Mesenteric fat pad (tissue), 1 donor: ENCODE measurements at regions not wholly inside any gene's neighbourhood (a gene's known extent, or its start where the extent isn't known, plus 50 kb on each side); places are given as distances from the start of the nearest gene placed in this dataset.

Source experiments
- DNase-seq: peaks from one replicate; pipeline ENCODE4 v3.0.0-alpha.2; 2020; ENCODE audit warnings: low spot score
- donor health status: DM: yes; HTN: yes; CAD: no.

DNA sequence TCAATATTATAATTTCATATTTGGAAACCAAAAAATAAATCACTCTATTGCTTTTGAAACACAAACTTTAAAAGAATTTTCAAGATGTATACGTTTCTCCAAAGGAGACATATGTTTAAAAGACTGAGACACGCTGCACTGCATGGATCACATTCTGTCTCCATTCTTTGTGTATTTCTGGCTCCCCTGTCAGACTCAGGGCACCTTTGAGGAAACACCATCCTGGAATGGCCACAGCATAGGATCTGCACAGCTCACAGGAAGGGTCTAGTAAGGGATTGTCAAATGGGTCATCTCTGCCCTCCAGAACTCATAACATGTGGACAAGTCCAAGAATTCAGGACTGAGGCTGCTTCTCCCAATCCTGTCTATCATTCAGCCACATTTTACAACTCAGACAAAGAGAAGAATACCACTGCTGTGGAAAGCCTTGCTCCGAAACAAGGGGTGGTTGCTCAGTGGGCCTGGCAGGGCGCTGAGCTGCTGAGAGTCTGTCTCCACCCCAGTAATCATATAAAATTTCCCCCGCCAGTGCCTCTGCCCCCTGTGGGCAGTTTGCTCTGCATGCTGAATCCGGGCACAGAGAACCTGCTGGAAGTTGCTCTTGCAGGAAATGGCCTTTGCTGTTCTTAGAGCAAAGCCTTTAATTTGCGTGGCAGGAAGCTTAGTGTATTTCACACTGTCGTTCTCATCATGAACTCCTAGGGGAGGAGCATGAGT is 85.3 kb upstream of the KLHL29 start:
- no peak for DNase-seq

DNA sequence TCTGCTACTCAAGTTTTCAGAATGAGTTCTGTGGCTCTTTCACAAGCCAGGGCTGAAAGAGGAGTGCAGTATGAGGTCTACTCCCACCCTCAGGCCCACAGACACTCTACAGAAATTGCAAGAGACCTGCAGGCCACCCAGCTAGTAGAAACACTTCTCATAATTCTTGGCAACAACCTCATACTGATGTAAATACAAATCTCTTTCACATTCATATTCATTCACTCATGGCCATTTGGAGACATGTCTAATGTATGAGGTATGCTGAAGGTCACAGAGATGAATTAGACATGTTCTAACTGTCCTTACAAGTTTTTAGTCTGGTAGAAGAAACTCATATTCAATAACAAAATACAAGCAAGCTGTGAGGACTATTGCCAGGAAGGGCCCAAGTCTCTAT is 83.8 kb upstream of the KLHL29 start:
- no peak for DNase-seq

DNA sequence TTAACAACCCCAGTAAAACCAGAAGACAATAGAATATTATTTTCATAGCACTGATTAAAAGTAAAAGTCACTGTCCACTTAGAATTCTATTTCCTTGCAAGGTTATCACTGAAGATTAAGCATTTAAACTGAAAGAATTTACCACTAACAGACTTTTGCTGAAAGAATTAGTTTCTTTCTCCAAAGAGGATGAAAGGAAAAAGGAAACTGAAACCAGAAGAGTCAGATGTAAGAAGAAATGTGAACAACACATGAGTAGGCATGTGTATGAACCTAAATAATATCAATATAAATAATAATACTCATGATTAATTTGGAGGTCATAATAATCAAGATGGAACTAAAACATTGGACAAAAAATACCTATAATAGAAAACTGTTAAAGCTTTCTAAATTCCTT is 82.4 kb upstream of the KLHL29 start:
- DNase-seq = no peak

- no peak for DNase-seq
Measured at GRCh38 chr2:23306401-23306800, 78.6 kb upstream of the KLHL29 start.

GRCh38 chr2:23311186-23311585 is 73.8 kb upstream of the KLHL29 start:
- DNase-seq = no peak

DNA sequence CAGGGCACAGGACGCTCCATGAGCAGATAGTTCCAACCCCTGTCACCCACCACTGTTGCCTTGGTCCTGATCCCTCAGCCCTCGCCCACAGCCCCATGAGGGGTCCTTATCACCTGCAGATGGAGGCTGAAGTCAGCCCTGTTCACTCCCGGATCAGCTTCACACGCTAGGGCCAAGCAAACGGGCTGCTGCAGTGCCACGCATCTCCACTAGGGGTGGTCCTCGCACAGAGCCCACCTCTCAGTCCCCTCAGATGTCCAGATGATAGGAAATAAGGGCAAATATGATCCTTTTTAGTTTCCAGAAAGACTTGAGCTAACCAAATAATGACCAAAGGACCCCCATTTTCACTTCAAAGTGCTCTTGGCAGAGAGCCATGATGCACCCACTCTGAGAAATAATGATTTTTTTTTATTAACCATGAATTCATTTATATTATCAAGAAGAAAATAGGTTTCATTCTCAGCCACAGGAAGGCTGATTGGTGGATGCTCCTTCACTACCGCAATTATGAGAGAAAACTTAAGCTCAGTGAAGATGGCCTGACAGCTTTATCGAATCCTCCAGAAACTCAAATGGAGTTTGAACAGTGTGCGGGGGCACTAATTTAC is 71.9 kb upstream of the KLHL29 start:
- DNase-seq = no peak

DNA sequence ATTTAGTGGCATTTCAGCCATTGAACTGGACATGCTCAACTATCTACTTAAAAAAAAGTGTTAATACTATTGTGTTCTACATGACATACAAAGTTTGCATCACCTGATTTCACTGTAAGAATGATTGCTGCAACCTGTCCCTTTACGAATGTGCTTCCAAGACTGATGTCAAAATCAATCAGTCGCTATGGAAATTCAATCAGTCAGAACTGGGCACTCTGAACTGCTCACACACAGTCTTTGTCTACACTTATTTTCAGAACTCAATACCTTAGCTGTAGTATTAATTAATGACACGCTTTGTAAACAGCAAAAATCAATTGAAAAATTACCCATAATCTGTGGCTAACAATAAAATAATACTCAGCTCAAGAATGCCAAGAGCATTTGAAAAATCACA is 70.3 kb upstream of the KLHL29 start:
- no peak for DNase-seq

GRCh38 chr2:23320058-23320457 is 64.9 kb upstream of the KLHL29 start:
- DNase-seq = no peak

GRCh38 chr2:23321751-23322150 is 63.2 kb upstream of the KLHL29 start:
- no peak for DNase-seq

GRCh38 chr2:23322567-23323197 is 62.3 kb upstream of the KLHL29 start:
- no peak for DNase-seq

GRCh38 chr2:23323198-23323916 is 61.6 kb upstream of the KLHL29 start:
- no peak for DNase-seq

- DNase-seq = no peak
Measured at GRCh38 chr2:23323917-23324680, 60.9 kb upstream of the KLHL29 start.

GRCh38 chr2:23326330-23326729 is 58.6 kb upstream of the KLHL29 start:
- no peak for DNase-seq

- no peak for DNase-seq
Measured at GRCh38 chr2:23327416-23327815, 57.6 kb upstream of the KLHL29 start.

- no peak for DNase-seq
Measured at GRCh38 chr2:23327887-23328286, 57.1 kb upstream of the KLHL29 start.

DNA sequence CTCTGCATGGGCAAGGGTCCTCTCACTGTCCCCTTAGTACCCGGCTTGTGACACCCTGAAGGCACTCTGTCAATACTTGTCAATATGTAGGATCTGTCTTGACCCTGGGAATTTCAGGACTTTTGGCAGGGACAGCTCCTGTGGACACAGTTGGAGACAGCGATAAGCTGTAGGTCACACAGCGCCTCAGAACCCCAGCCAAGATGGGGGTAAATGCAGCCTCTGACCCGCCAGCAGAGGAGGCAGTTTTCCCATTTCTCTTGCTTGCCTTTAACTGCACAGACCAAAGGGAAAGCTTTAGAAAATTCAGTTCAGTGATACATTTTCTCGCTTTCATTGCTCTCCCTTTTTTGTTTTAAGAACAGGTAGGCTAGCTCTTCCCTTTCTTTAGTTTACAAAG is 54.8 kb upstream of the KLHL29 start:
- DNase-seq = no peak
